Esophagus muscularis mucosa (tissue), 4 donors: ENCODE measurements at regions not wholly inside any gene's neighbourhood (a gene's known extent, or its start where the extent isn't known, plus 50 kb on each side); places are given as distances from the start of the nearest gene placed in this dataset.
A peak's percentile ranks its signal among the peaks of the same experiment; 100 is the strongest.
"Not testable (repeated sequence)": the region's sequence is repeated elsewhere in the genome, so short reads cannot be mapped to it uniquely, and the experiment has no call there.

ENCODE experiments used
- DNase-seq: peaks from one replicate; pipeline ENCODE4 v3.0.0-alpha.2; 2017; ENCODE audit errors: extremely low spot score
- H3K27ac ChIP-seq, 4 donors: fragments of 200-600 bp; sonication (generic); replicated peaks in 1 of 4; 1 replicate in 3 of 4; 2 replicates in 1 of 4; pipeline ENCODE4 v1.5.1; 2016 to 2019; ENCODE audit warnings: mild to moderate bottlenecking in 1 of 4
- H3K27me3 ChIP-seq, 4 donors: fragments of 200-600 bp; sonication (generic); one replicate each; pipeline versions ENCODE4 v1.5.1 to v1.6.0; 2016 to 2019
- H3K36me3 ChIP-seq, 4 donors: fragments of 200-600 bp; sonication (generic); one replicate each; pipeline ENCODE4 v1.5.1; 2016 to 2019
- H3K4me1 ChIP-seq, 4 donors: fragments of 200-600 bp; sonication (generic); one replicate each; pipeline ENCODE4 v1.5.1; 2016 to 2019
- H3K4me3 ChIP-seq, 4 donors: fragments of 200-600 bp; sonication (generic); 1 replicate in 2 of 4; 2 replicates in 2 of 4; pipeline ENCODE4 v1.5.1; 2016 to 2019; ENCODE audit warnings: mild to moderate bottlenecking in 4 of 4, moderate library complexity in 1 of 4
- H3K9me3 ChIP-seq, 4 donors: fragments of 200-600 bp; sonication (generic); 1 replicate in 3 of 4; 2 replicates in 1 of 4; pipeline ENCODE4 v1.5.1; 2016 to 2019
- EP300 ChIP-seq: sonication (generic); formaldehyde crosslinking; IDR thresholded peaks from one replicate; pipeline ENCODE4 v1.6.1; 2017; ENCODE audit warnings: antibody characterized with exemption
- POLR2A ChIP-seq: fragments of 450-650 bp; IDR thresholded peaks from one replicate; pipeline ENCODE4 v1.6.1; 2017; ENCODE audit warnings: antibody characterized with exemption, moderate library complexity, mild to moderate bottlenecking, low read depth
- POLR2AphosphoS5 ChIP-seq, 2 donors: sonication (generic); formaldehyde crosslinking; IDR thresholded peaks; one replicate each; pipeline ENCODE4 v1.6.1; 2017; ENCODE audit warnings: antibody characterized with exemption in 2 of 2
- WGBS: methylation state at CpG from one replicate; pipeline ENCODE4 v1.1.5; 2018; 5-methylcytosine and 5-hydroxymethylcytosine counted together
- intact Hi-C: fragments of 100-400 bp; cut with DNase I; formaldehyde crosslinking; loops from one replicate; pipeline ENCODE4 v1.15.1; 2023
- TF ChIP-seq, protein P1 (sequence below), 3 experiments: fragments of 200-600 bp in 2 of 3; fragments of 450-650 bp in 1 of 3; sonication (generic) in 2 of 3; IDR thresholded peaks; one replicate each; pipeline ENCODE4 v1.5.1; 2017 to 2019; ENCODE audit warnings: antibody characterized with exemption in 3 of 3, mild to moderate bottlenecking in 2 of 3, moderate library complexity in 1 of 3

DNA sequence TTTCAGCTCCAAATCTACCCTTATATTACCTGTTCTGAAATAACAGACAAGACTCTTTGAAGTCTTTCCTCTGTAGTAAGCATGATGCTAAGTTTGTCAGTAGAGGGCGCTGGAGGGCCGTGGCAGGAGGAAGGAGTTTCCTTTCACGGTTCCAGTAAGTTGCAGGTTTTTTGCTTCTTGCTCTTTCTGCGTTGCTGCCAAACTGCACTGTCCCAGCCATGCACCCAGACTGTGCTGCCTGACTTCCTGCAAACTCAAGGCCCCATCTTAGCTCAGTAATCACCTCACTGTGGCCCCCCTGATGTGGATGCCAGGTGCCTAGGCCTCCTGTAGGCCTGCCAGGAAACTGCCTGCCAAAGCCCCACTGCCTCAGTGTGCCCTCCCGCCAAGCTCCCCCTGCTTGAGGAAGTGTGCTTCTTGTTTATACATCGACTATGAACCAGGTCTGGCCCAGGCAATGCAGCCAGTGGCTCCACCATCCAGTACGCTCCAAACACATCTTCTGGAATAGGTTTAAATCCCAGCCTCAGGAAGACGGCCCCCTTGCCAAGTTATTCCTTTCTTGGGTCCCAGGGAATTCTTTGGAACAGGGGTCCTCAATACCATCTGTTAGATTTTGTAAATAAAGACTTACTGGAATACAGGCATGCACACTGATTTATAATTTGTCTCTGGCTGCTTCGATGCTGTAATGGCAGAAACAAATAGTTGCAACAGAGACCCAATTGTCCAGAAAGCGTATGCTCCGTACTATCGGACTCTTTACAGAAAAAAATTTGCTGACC, 193.7 kb upstream of the LRIG3 start:
- no peaks in the 10 kb centered on the region for H3K9me3 ChIP-seq
- no peaks in the 10 kb centered on the region for H3K27me3 ChIP-seq
- 43% methylated on average over 12 of the region's 12 CpGs for WGBS
- intact Hi-C loops = loop anchor here (1.0 kb wide), 1 partner anchor 36 kb away; no protein-coding TSS in a partner anchor
- H3K27ac ChIP-seq = peak overlapping the region in 1 of 4 donors; percentile 16
- no peak for DNase-seq
- H3K36me3 ChIP-seq = no peaks in the 10 kb centered on the region
- no peak overlapping the region for H3K4me3 ChIP-seq
- peaks cover 3 to 8% (median 6%) of the 10 kb centered on the region in 4 donors for H3K4me1 ChIP-seq
- TF ChIP-seq EP300 = no peak
- TF ChIP-seq, protein P1, sequence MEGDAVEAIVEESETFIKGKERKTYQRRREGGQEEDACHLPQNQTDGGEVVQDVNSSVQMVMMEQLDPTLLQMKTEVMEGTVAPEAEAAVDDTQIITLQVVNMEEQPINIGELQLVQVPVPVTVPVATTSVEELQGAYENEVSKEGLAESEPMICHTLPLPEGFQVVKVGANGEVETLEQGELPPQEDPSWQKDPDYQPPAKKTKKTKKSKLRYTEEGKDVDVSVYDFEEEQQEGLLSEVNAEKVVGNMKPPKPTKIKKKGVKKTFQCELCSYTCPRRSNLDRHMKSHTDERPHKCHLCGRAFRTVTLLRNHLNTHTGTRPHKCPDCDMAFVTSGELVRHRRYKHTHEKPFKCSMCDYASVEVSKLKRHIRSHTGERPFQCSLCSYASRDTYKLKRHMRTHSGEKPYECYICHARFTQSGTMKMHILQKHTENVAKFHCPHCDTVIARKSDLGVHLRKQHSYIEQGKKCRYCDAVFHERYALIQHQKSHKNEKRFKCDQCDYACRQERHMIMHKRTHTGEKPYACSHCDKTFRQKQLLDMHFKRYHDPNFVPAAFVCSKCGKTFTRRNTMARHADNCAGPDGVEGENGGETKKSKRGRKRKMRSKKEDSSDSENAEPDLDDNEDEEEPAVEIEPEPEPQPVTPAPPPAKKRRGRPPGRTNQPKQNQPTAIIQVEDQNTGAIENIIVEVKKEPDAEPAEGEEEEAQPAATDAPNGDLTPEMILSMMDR (IDR thresholded peaks at IDR 0.05) = peak; percentile 77 to 92 (median 85)

DNA sequence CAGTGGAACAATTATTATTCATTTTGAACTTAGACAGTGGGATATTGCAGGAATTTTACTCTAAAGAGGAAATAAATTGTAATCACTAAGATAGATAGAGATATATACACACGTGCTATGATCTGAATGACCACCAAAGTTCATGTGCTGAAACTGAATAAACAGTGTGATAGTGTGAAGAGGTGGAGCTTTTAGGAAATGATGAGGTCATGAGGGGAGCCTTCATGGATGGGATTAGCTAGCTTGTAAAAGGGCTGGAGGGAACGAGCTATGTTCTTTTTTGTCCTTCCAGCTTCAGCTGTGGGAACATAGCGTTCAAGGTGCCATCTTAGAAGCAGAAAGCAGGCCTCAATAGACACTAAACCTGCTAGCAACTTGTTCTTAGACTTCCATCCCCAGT, 191.5 kb upstream of the LRIG3 start:
- Histone ChIP-seq H3K27me3 (no peaks in the 10 kb centered on the region), H3K4me1 (peaks cover 3 to 8% (median 6%) of the 10 kb centered on the region in 4 donors), H3K36me3 (no peaks in the 10 kb centered on the region), H3K9me3 (no peaks in the 10 kb centered on the region), H3K4me3 (no peak overlapping the region), H3K27ac (no peak overlapping the region)
- intact Hi-C loops = no loop called here
- 70% methylated on average over 3 of the region's 3 CpGs for WGBS
- no peak for TF ChIP-seq POLR2AphosphoS5 (IDR thresholded peaks at IDR 0.05)
- TF ChIP-seq, protein P1 (IDR thresholded peaks at IDR 0.05) = no peak
- TF ChIP-seq POLR2A = no peak
- TF ChIP-seq EP300 = no peak
- DNase-seq = no peak

DNA sequence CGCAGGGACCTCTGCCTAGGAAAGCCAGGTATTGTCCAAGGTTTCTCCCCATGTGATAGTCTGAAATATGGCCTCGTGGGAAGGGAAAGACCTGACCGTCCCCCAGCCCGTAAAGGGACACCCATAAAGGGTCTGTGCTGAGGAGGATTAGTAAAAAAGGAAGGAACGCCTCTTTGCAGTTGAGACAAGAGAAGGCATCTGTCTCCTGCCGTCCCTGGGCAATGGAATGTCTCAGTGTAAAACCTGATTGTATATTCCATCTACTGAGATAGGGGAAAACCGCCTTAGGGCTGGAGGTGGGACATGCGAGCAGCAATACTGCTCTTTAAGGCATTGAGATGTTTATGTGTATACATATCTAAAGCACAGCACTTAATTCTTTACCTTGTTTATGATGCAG, 188.2 kb upstream of the LRIG3 start:
- H3K4me1 ChIP-seq, DNase-seq, H3K9me3 ChIP-seq, H3K36me3 ChIP-seq, intact Hi-C loops, H3K27ac ChIP-seq, H3K4me3 ChIP-seq, H3K27me3 ChIP-seq: not testable (repeated sequence)
- 86% methylated on average over 8 of the region's 8 CpGs for WGBS

DNA sequence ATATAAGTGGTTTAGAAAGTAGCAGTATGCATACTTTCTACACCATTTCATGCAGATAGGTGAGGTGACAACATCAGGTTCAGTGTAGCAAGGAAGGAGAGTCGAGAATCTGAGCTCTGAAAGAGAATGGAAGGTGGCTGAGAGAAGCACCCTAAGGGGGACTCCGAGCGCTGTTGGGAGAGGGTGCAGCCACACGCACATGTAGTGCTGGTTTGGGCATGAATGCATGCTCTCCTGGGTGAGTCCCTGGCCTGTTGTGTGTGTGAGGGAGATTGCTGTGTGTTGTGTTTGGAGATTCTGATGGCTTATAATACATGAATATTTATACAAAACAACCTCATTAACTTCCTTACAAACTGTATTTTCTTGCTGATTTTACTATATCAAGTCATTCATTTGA, 180.3 kb upstream of the LRIG3 start:
- H3K27ac ChIP-seq = no peak overlapping the region
- intact Hi-C loops = no loop called here
- TF ChIP-seq, protein P1 (IDR thresholded peaks at IDR 0.05) = no peak
- TF ChIP-seq EP300 (no peak), POLR2AphosphoS5 (IDR thresholded peaks at IDR 0.05) (no peak), POLR2A (no peak)
- no peaks in the 10 kb centered on the region for H3K4me1 ChIP-seq
- no peaks in the 10 kb centered on the region for H3K36me3 ChIP-seq
- 94% methylated on average over 4 of the region's 4 CpGs for WGBS
- no peaks in the 10 kb centered on the region for H3K27me3 ChIP-seq
- no peak for DNase-seq
- no peaks in the 10 kb centered on the region for H3K9me3 ChIP-seq
- H3K4me3 ChIP-seq = no peak overlapping the region

DNA sequence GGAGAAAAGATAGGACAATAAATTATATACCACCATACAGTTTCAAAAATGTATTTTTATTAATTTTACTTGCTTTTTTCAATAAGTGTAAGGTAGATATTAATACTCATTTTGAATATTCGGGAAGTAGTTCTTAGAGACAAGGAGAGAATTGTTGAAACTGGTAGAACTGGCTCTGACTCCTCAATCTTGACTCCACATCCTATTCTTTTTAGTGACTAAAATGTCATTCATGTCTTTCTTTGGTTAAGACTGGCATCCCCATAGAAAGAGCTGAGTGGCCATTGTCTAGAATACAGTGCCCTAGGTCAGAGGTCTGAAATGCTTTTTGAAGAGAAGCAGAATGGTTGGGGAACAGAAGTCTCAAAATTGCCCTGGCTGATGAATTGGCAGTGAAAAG, 177.6 kb upstream of the LRIG3 start:
- intact Hi-C loops = no loop called here
- no peak for DNase-seq
- TF ChIP-seq, protein P1 (IDR thresholded peaks at IDR 0.05) = no peak
- Histone ChIP-seq H3K27ac (no peak overlapping the region), H3K4me1 (no peaks in the 10 kb centered on the region), H3K9me3 (no peaks in the 10 kb centered on the region), H3K4me3 (no peak overlapping the region), H3K27me3 (no peaks in the 10 kb centered on the region), H3K36me3 (no peaks in the 10 kb centered on the region)
- WGBS = 90% methylated on average over 1 of the region's 1 CpG
